ENCODE measurements at regions not wholly inside any gene's neighbourhood (a gene's known extent, or its start where the extent isn't known, plus 50 kb on each side); places are given as distances from the start of the nearest gene placed in this dataset.

DNA sequence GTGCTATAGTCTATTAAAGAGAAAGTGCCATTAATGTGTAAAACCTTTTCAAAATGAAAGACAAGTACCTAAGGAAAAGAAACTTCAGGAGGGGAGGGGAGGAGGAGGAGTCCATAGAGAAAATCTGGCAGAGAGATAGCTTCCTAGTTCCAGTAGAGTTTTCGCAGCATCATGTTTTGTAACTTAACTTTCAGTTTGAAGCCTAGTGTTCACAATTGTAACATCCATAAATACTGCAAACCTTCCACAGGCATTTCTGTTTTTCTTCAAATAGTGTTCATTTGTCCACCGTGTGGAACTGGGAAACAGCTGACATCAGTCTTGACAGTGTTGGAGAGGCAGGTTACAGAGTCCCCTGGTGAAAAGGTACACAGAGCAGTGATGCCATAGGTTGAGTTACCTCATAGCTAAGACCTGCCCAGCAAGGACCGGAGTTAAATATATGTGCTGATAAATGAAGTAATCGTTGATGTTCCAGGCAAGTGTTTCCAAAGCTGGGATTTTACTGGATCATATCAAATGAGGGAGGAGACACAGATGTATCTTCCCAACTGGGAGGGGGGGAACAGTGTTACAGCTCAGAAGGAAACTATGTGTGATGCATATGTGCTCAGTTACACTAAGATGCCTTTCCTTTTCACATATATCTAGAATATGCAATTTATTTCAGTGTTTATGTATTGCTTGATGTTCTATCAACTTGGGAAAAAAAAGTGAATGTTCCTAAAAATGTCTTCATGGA lies 369.5 kb upstream of the FAM241A start:
- no peak for DNase-seq

DNA sequence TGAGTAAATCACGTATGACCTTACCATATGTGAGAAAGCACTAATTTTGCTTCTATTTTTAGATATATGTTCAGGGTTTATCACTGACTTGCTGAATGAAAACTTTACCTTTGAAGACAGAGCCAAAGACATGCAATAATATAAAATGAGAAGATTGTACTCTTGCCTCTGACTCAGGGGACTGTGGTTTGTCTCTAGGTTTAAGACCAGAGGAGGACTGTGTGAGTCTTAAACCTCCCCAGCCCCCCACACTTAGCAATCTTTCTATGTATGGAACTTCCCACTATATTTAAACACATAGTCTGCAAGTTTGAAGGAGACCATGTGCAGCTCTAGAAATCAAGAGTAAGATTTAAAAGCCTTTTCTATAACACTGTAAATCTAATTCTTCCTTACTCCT lies 368.7 kb upstream of the FAM241A start:
- no peak for DNase-seq

DNA sequence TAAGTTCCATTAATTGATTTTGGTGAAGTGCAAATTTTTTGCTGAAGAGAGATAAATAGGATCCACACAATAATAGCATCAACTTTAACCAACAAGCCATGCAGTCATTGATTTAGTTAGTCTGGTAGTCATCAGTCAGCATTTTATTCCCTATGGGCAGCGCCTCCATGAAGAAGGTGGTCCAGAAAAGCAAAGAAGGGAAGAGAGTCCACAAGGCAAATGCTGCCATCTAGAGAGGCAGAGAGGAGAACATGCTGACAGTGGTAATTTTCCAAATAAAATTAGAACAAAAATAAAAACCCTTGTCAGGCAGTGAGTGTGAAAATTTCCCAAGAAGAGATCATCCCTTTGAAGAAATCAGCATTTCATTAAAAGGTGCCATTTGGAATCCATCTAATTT lies 366.7 kb upstream of the FAM241A start:
- no peak for DNase-seq

DNA sequence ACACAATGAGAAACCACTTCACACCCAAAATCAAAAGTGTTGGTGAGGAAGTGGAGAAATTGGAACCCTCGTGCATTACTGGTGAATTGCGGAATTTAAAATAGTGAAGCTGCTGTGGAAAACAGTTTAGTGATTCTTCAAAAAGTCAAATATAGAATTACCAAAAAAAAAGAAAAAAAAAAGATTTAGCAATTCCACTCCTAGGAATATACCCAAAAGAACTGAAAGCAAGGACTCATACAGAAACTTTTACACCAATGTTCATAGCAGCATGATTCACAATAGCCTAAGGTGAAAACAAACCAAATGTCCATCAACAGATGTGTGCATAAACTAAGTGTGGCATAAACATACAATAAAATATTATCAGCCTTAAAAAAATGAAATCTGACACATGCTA lies 364.3 kb upstream of the FAM241A start:
- no peak for DNase-seq

DNA sequence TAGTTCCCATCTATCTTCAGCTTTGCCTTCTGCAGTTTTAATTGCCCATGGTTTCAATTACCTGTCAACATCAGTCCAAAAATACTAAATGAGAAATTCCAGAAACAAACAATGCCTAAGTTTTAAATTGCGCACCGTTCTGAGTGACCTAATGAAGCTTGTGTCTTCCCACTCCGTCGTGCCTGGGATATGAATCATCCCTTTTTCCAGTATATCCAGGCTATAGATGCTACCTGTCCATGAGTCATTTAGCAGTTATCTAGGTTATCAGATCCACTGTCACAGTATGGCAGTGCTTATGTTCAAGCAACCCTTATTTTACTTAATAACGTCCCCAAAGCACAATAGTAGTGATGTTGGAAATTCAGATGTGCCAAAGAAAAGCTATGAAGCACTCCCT lies 363.6 kb upstream of the FAM241A start:
- no peak for DNase-seq

DNA sequence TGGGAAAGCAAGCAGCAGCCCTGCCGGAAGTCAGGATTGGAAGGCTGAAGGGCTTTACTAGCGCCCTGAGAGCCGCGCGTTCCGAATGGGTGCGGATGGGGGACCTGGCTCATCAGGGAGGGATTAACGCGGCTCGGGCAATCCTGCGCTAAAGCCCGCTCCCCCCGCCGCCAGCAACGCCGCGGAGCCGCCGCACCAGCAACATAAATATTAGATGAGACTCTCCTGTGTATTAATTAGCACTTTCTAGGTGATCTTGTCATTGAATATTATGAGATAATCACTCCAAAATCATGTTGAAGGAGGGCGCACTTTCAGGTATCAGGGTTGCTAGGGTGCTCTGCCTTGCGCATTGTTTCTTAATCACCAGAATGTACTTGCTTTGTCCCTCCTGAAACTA lies 357.2 kb upstream of the FAM241A start:
- DNase-seq = no peak

DNA sequence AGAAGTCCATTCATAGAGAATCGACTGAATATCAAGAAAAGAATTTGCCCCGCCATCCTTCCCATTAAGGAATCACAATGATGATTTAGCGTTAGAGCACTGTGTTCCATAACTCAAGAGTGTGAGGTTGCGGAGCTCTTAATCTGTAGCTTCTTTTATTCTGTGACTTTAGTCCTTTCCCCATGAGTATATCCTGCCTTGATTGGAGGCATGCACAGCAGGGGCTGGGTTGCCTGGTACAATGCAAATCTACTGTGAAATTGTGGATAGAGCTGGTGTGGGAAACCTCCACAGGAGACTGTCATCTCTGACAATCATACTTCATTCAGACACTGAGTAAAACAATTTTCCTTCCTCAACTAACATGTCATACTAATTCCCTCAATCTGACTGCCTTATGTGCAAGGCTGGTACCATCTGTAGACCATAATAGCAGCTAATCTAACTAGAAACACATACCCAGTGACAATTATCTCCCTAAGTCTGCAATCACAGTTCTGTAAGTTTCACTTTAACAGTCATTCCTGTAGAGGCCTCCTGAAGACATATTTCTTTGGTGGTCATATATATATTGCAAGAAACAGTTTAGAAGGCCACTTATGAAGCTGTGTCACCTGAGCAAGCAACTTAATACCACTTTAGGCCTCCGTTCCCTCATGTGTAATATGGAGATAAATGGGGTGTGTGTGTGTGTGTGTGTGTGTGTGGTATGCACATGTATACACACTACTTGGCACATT lies 355.2 kb upstream of the FAM241A start:
- no peak for DNase-seq

DNA sequence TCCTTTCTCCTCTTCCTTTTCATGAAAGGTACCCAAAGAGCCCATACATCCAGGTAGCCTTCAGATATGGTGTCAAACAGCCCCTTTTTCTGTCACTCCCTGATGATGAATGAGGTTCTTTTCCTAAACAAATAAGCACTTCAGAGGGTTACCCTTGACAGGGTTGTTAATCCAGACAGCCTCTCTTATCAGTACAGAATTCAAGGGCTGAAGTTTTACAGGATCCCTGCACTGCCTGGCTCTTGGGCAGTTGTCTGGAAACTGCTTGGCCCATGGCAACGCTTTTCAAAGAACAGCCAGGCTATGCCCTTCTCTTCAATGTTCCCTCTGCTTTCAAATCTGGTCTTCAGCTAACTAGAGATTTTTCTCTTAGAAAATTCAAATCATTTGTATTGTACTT lies 352.6 kb upstream of the FAM241A start:
- no peak for DNase-seq

DNA sequence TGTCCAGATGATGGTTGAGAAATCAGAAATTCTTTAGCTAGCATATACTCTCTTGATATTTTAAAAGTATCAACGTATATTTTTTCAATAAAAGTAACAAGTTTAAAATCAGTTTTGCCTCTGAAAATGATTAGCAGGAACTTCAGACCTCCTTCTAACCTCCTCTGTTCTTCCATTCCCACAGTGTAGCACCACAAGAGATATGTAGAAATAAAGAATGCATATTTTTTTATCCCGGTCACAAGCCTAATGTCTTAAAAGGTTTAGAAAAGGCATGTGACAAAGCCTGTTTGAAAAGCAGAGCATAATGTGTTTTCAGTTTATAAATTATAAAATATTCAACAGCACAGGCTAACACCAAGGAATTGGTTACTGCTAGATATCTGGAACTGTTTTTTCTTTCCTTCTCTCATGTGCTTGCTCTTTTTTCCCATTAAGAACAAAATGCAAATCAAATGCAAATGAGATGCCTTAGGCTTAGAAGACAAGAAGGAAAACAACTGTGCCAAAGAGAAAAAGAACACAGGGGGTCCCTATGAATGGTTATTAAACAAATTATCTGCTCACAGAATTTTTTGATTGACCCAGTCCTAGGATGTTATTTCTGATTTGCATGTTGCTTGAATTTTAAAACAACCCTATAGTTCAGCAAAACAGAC lies 351.7 kb upstream of the FAM241A start:
- no peak for DNase-seq

DNA sequence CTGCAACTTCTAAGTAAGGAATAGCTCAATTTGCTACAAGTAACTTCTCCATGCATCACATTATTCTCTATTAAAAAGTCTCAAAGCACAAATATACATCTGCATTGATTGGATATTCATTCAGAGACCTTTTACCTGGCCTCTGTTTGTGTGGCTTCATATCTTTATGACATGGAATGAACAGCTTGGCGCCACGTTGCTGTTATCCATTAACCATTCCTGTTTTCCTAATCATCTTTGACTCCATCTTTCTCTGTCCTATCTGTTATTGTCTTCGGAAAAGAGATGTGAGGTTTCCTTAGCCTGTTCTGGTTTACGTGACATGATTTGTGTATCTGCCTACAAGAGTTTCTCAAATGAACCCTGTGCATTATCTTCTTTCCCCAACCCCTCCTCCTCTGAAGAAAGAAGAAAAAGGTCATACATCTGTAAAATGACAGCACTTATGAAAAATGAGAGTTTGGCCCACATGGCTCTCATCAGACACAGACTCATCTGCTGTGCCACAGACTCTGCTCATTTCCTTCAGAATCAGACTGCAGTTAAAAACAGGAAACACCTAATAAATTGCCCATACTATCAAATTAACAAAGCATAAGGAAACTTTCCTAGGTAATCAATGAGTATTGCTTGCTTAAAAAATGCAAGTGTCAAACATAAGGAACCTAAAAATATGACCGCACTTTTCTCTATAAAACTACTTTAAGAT lies 347.6 kb upstream of the FAM241A start:
- no peak for DNase-seq

DNA sequence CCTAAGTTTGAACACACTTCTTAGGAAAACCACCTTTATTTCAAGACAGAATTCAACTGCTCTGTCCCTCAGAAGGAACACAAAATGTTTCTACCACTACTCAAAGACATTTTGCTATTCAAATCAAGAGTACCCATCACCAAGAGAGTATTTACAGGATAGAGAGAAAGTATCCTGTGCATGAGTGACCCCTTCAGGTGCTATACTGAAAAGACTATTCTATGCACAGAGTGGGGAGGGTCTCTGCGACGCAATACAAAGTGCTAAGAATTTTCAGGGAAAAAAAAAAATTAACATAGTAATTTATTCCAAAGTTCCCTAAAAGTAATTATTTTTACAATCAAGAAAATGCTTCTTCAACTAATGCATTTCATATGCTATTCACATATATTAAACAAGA lies 346.4 kb upstream of the FAM241A start:
- no peak for DNase-seq

DNA sequence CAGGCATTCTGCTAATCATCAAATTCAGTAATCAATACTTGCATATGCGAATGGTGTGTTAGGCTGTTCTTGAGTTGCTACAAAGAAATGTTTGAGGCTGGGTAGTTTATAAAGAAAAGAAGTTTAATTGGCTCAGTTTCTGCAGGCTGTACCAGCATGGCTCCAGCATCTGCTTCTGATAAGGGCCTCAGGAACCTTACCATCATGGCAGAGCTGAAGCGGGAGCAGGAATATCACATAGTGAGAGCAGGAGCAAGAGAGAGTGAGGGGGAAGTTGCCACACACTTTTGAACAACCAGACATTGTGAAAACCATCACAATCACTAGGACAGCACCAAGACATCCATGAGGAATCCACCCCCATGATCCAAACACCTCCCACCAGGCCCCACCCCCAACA lies 344.7 kb upstream of the FAM241A start:
- no peak for DNase-seq

DNA sequence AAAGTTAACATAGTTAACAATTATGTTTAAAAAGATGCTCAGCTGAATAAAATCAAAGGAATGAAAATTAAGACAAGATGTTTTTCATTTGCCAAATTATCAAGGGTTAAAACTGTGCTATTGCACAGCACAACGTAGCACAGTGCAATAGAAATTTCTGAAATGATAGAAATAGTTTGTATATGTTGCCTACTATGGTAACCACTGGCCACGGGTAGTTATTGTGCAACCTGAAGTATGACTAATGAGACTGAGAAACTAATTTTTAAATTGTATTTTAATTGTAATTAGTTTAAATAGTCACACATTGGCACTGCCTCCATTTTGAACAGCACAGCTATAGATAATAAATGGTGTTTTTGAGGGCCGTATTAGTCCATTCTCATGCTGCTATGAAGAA lies 343.1 kb upstream of the FAM241A start:
- no peak for DNase-seq

DNA sequence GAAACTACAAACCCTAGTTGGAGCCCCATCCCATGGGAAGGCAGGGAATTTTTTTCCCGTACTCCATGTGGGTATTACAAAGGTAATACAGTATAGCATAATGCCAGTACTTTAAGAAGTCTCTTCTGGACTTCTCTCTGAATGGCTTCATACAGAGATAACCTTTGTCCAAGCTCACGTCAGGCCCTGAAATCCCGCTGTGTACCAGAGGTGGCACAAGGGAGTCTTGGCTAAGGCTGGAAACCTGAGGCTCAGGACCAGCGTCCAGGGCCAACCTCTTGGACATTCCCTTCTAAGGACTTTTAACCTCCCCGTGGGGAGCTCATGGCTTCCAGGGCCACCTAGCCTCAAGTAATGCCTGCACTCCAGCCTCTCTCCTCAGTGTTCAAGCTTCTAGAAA lies 338.9 kb upstream of the FAM241A start:
- DNase-seq = no peak

DNA sequence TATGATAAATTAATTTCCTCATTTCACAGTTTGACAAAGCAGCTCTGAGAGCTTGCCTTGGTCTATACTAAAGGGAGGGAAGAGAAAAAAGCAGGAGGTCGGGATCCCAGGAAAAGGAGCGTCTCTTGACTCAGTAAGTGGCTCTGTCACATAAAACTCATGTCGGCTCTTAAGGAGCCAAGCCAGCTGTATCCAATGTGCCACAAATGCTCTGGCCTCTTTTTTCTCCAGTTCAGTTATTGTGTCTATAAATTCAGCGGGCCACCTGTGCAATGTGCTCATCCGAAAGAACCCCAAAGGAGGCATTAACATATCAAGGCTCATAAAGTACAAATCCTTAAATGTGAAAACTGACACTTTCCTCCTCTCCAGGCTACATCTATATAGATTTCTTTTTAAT lies 337.7 kb upstream of the FAM241A start:
- DNase-seq = no peak

DNA sequence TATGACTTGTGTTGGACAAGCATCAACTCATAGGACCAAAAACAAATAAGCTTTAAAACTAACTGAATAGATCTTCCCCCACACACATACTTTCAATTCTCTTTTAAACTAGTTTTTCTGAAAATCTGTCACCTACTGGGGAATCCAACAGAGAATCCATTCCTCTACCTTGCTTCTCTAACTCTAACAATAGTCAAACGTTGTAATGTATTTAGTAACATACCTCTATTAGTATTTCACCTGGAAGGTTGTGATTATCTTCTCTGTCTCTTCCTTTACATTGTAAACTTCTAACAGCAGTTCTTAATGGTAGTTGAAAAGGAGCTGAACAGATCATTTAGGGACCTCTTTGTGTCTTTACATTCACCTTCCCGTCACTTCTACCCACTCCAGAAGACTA lies 337.1 kb upstream of the FAM241A start:
- DNase-seq = no peak

DNA sequence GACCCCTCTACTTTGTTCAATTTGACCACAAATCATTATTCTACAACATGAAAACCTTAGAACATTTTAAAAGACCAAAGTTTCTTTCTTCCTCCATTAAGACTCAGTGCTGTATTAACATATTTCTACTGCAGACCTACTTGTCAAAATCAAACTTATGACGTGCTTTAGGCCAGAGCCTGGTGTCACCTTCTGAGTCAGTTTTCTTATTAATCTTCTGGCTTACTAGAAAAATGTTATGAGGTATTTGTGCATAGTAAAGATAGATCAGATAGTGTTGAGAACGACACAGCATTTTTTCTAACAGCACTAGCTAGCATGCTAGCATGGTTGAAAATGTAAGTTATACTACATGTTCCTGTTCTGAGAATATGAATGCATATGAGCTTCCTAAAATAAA lies 333.6 kb upstream of the FAM241A start:
- no peak for DNase-seq

DNA sequence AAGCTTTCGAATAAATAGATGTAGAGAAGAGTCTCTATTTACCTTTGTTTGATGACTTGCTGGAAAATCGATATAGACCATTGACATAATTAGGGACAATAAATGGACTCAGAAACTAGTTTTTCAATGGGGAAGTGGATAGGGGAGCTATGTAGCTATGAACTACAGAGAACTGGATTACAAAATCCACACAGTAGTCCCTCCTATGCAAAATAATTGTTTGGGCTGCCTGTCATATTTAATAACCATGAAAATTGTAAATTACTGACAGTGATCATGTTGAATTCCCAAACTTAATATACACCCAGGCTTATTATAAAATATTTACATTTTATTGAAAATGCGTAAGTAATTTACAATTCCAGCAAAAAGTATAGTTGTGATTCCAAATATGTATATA lies 333.1 kb upstream of the FAM241A start:
- no peak for DNase-seq

DNA sequence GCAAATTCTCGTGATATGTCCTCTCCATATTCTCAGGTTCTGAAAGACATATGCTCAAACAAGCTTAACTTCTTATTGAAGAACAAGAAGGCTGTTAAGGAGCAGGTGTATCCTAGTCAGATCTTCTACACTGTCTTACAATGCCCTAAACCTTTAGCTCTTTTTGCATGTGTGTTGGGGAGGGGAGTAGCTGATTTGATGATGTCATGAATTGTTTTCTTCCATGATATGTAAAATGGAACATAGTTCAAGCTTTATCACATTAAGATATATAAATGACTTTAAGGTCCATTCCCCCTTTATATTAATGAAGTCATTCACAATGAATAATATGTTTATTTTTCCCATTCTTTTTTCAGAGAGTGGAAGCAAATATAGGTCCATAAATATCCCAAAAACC lies 332.5 kb upstream of the FAM241A start:
- no peak for DNase-seq

DNA sequence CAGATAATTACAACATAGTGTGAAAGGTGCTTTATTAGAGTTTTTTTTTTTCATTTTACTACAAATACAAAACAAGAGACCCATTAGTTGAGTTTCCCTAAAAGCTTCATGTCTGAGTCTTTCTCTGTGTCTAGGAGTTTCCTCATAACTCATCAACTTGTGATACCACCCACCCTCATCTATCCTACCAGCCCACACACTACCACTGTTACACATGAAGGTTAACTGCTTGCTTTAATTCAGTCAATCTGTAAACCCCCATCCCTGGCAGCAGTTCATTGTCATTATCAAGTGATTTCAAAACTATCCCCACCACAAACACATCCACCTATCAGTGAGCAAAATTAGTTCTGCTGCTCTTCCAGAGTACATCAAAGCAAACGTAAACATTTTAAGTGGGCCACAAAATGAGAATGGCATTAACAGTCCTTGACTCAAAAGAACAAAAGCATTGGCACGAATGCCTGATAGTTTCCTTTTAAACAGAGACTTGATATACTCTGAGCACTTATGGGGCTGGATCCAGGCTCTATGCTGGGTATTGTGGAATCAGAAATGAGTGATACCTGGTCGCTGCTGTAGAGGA lies 331.6 kb upstream of the FAM241A start:
- no peak for DNase-seq

DNA sequence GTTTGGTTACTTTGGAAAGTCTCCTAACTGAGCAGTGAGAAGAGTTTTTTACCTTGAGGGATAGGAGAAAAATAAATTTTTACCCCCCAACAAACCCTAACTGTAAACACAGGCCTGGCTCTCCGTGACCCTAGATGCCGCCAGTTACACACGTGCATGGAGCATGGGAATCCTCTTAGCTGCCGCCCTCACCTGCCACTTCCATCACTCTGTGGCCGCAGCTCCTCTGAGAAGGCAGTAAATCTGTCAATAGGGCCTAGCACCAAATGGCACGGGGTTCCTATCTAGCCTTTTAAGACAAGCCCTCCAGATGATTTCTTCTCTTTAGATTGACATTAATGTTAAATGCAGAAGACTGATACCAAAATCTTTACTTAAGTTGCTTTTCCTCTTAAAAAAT lies 330.3 kb upstream of the FAM241A start:
- DNase-seq = no peak

DNA sequence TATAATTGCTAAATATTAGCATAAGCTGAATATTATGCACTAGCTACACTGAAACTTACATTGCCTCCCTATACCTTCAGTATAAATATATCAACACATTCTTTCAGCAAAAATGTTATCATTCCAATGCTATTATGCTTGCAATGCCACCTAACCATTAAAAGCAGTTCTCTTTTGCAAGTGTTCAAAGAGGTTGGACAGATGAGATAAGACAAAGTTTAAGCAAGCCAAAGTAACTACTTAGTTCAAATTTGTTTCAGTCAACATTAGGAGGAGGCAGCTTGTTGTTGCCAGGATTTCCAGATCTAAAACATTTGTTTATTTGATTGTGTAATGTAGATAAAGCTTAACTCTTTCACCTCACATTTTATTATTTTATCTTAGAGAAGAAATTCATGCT lies 323.9 kb upstream of the FAM241A start:
- DNase-seq = no peak

DNA sequence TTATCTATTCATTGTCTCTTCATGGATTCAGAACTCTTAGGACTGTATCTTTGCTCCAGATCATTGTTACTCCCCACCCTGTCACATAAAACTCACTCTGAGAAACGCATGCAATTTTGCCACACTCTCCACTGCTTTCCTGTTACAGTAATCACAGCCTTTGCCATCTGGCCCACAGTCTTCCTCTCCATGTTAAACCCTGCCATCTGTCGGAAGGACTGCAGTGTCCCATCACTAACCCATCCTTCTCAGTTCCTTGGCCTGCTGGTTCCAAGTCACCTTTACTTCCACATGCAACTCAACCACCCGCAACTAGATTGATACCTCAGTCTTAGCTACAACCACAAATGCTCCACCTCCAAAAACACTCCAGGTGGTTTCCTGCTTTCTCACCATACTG lies 308.7 kb upstream of the FAM241A start:
- no peak for DNase-seq

Data from activated T-cell treated with anti-CD3 and anti-CD28 coated beads for 4 hours (primary cell).